ENCODE measurements at regions not wholly inside any gene's neighbourhood (a gene's known extent, or its start where the extent isn't known, plus 50 kb on each side); places are given as distances from the start of the nearest gene placed in this dataset.

GRCh38 chr18:10182009-10182624 is 268.3 kb downstream of the VAPA start:
- no peak for DNase-seq

DNA sequence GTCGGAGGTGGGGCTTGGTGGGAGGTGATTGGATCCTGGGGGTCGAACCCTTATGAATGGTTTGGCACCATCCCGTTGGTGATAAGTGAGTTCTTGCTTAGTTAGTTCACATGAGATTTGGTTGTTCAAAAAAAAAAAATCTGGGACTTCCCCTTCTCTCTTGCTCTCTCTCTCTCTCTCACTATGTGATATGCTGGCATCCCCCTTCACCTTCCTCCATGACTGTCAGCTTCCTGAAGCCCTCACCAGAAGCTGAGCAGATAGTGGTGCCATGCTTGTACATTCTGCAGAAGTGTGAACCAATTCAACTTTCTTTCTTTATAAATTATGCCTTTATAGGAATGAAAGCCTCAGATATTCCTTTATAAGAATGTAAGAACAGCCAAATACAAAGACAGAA is 269.7 kb upstream of the APCDD1 start:
- no peak for DNase-seq

- no peak for DNase-seq
Measured at GRCh38 chr18:10188971-10189810, 265.2 kb upstream of the APCDD1 start.

- no peak for DNase-seq
Measured at GRCh38 chr18:10190564-10190963, 263.9 kb upstream of the APCDD1 start.

GRCh38 chr18:10193444-10193843 is 261.0 kb upstream of the APCDD1 start:
- DNase-seq: no peak

DNA sequence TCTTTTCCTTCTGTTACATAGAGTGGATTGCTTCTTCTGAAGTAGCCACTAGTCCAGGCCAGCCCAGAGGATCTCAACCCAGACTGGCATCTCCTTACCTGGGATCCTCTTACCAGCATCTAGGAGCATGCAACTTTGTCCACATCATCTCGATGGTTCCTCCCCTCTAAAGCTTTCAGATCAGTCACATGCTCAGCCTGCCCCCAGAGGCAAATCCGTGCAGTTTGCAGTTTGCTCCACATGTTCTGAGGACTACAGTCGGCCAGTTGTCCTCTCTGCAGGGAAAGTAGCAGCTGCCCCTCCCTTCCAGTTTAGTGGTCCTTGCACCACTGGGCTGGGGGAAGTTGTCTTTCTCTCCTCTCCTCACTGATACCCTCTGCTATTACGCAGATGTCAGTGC is 259.8 kb upstream of the APCDD1 start:
- no peak for DNase-seq

DNA sequence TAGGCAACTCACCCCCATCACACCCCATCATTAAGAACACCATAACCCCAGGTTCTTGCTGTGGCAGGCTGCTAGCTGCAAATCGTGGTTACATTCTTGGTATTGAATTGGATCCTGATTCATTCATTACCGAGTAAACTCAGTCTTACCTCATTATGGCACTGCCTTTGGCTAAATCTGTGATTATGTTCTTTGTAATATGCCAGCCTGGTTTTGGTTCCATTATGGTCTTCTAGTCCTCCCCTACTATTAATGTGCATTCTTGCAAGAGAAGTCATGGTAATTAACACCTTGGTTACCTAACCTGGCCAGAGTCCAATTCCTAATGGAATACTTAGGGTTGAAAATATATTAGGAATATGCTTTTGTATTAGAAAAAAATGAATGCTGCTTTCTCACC is 258.9 kb upstream of the APCDD1 start:
- DNase-seq: no peak

DNA sequence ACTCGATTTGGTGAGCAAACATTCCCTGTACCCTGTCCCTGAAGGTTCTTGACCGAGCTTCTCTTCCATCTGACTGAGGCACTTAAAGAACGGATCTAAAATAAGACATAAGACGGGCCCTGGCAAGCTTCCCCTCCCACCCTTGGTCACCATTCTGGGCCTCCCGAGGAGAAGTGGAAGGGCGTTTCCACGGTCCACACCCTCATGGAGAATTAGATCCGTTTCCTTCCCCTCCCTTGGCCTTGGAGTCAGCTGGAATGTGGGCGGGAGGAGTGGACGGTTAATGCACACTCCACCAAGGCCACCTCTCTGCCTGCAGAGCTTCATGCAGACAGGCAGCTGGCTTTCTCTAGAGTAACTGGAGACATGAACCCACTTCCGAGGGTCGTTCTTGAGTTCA is 257.3 kb upstream of the APCDD1 start:
- no peak for DNase-seq

DNA sequence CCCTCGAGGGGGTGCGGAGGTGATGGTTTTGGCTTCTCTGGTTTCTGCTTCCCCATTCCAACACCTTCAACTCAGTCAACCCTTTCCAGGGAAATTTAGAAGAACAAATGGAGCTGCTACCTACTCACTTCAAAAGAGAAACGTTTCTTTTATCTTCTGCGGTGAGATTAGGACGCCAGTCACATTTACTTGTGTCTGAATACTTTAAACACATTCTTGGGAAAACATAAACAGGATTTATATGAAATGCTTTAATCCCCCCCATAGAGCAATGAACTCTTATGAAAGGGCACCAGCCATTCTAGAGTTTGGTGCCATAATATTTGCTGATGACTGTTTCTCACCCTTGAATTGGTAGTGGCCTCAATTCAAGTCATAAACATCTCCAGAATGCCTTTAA is 253.2 kb upstream of the APCDD1 start:
- no peak for DNase-seq

DNA sequence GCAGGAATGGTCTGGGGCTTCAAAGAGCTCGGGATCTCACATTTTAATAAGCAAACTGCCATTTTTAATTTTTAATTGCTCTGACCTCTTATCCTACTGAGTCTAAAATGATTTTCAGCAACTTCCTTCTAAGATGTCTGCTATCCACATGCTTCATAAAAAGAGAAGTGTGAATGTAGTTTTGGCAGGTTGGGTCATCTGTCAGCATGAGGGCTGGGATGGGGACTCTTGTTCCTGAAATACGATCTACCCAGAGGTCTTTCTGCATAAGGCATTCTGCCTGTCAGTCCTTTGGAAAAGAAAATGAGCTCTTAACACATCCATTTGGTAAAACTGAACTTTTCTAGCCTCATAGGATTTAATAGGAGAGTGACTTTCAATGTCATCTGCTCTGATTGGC is 252.8 kb upstream of the APCDD1 start:
- DNase-seq: no peak

GRCh38 chr18:10202845-10203321 is 251.6 kb upstream of the APCDD1 start:
- no peak for DNase-seq

DNA sequence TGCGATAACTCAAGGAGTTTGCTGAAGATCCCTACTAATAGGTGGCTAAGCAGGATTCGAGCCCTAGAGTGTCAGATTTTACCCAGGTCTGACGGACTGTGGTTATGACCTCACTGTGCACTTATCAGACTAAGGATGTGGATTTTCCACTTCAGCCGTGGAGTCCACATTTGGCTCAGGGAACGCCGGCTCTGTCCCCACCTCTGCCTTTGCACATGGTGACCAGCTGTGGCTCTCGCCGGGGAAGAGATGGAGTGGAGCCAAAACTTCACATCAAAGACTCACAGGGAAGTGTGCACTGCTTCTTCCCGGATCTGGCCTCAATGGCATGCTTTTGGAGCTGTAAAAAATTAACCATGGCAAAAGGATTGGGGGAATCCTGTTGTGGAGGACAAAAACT is 249.3 kb upstream of the APCDD1 start:
- no peak for DNase-seq

- no peak for DNase-seq
Measured at GRCh38 chr18:10207682-10208345, 246.6 kb upstream of the APCDD1 start.

DNA sequence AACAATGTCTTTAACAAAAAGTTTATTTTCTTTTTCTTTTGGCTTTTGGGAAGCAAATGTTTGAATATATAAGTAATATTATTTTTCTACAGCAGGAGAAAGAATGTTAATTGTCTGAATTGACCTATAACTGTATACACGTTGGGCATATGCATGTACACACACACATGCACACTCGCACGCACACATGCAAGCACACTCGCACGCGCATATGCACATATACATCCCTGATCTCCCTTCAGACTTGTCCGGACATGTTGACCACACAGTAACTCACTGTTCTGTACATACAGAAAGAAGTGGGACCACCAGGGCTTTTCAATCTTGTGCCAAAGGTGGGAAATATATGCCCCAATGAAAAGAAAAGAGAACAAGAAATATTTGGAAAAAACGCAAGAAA is 245.1 kb upstream of the APCDD1 start:
- no peak for DNase-seq

GRCh38 chr18:10210057-10210633 is 244.3 kb upstream of the APCDD1 start:
- no peak for DNase-seq

- no peak for DNase-seq
Measured at GRCh38 chr18:10213526-10213925, 240.9 kb upstream of the APCDD1 start.

- no peak for DNase-seq
Measured at GRCh38 chr18:10215446-10215845, 239.0 kb upstream of the APCDD1 start.

GRCh38 chr18:10216791-10217190 is 237.6 kb upstream of the APCDD1 start:
- DNase-seq: no peak

GRCh38 chr18:10217211-10217610 is 237.2 kb upstream of the APCDD1 start:
- no peak for DNase-seq

- DNase-seq: no peak
Measured at GRCh38 chr18:10225300-10225699, 229.1 kb upstream of the APCDD1 start.

DNA sequence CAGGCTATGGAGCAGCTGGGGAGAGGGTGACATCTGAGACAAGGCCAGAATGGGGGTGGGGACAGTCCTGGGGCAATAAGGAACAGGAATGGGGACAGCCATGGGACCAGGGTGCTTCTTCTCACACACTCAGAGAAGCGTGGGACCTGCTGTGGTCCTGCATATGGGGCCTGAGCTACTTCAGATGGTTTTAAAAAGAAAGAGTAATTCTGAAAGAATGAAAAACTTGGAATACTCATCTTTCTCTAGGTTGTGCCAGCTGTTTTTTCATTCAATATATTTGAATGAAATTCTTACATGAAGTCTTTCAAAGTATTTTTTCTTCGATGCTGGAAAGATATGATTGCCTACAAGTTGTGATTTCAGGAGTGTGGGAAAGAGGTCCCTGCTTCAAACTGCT is 227.5 kb upstream of the APCDD1 start:
- no peak for DNase-seq

GRCh38 chr18:10228326-10228725 is 226.1 kb upstream of the APCDD1 start:
- no peak for DNase-seq

DNA sequence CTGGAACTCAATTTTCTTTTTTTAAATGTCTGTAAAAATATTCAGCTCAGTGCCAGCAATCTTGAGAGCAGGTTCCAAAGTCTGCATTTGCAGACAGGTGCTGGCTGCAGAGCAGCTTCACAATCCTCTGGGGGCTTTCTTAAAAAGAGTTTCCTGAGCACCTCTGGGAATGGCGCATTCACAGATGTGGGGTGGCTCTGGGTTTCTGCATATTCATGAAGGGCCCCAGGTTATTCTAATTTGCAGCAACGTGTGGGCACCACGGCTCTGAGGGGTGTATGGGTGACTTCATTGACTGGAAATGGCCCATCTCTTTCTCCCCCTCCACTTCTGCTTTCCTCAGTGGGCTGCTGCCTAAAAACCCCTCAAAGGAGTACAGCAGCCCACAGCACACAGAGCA is 225.0 kb upstream of the APCDD1 start:
- DNase-seq: no peak

GRCh38 chr18:10230072-10230471 is 224.4 kb upstream of the APCDD1 start:
- DNase-seq: no peak

Measured in amniotic stem cell (primary cell).